GM13976 (cell line): ENCODE measurements at regions not wholly inside any gene's neighbourhood (a gene's known extent, or its start where the extent isn't known, plus 50 kb on each side); places are given as distances from the start of the nearest gene placed in this dataset.

ENCODE experiments used
- DNase-seq: peaks from one replicate; pipeline ENCODE4 v3.0.0; 2012; ENCODE audit warnings: low spot score
- in situ Hi-C: fragments of 300-500 bp; cut with MboI; formaldehyde crosslinking; loops from one replicate; pipeline ENCODE4 v1.12.0; 2022; ENCODE audit warnings: low sequenced_read_pairs, mixed read lengths, inconsistent platforms; ENCODE audit not compliant: unreplicated experiment
- TF ChIP-seq, protein P1 (sequence below): IDR thresholded peaks from 2 replicates; pipeline ENCODE4 v1.5.1; 2012; ENCODE audit warnings: borderline replicate concordance, mild to moderate bottlenecking; ENCODE audit not compliant: insufficient read depth; ENCODE audit errors: extremely low read depth, missing control alignments, control extremely low read depth

DNA sequence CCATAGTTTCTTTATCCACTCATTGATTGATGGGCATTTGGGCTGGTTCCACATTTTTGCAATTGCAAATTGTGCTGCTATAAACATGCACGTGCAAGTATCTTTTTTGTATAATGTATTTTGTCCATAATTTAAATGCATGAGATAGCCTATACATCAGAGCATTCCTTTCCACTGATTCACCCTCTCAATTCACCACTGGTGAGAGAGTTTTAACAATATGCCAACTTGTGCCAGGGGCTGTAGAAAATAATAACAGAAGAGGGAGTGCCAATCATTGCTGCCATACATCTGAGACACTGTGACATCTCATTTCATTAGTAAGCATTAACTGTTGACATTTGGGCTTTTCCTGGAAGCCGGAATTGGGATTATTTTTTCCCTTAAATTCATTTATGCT is 125.1 kb downstream of the RAP2A start:
- TF ChIP-seq, protein P1, sequence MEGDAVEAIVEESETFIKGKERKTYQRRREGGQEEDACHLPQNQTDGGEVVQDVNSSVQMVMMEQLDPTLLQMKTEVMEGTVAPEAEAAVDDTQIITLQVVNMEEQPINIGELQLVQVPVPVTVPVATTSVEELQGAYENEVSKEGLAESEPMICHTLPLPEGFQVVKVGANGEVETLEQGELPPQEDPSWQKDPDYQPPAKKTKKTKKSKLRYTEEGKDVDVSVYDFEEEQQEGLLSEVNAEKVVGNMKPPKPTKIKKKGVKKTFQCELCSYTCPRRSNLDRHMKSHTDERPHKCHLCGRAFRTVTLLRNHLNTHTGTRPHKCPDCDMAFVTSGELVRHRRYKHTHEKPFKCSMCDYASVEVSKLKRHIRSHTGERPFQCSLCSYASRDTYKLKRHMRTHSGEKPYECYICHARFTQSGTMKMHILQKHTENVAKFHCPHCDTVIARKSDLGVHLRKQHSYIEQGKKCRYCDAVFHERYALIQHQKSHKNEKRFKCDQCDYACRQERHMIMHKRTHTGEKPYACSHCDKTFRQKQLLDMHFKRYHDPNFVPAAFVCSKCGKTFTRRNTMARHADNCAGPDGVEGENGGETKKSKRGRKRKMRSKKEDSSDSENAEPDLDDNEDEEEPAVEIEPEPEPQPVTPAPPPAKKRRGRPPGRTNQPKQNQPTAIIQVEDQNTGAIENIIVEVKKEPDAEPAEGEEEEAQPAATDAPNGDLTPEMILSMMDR, result no peak
- in situ Hi-C loops, result no loop called here
- no peak for DNase-seq

DNA sequence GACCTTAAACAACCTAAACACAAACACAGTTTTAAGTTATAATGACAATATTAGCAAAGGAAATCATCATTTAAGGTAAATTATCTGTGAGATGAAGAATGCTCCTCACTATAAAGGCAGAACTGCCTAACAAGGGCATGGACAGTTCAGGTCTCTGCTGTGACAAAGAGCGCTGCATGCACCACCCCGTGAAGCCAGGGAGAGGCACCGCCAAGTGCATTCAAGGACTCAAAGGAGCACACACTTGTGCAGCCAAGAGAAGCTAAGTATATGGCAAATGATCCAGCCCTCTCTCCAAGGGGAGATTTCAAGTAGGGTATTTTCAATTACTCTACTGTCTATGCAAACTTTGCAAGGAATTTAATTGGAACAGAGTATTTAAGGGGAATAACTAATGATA is 126.0 kb downstream of the RAP2A start:
- in situ Hi-C loops, result no loop called here
- DNase-seq, result no peak
- TF ChIP-seq, protein P1, result no peak

DNA sequence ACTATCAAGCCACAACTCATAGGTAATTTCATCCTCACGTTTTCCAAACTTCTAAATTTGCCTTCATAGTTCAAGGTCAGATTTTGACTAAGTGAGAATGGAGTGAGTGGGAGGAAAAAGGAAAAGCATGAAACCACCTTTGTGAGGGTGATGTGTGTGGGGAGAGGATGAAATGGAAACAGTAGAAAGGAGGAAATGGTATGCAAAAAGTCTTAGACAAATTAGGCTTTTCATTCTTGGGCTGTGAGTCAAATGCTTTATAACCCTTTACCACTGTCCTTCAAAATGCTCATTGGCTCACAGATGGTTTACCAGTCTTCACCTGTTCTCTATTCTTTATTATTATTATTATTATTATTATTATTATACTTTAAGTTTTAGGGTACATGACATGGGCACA is 127.2 kb downstream of the RAP2A start:
- no peak for DNase-seq
- TF ChIP-seq, protein P1, result no peak
- in situ Hi-C loops, result no loop called here

DNA sequence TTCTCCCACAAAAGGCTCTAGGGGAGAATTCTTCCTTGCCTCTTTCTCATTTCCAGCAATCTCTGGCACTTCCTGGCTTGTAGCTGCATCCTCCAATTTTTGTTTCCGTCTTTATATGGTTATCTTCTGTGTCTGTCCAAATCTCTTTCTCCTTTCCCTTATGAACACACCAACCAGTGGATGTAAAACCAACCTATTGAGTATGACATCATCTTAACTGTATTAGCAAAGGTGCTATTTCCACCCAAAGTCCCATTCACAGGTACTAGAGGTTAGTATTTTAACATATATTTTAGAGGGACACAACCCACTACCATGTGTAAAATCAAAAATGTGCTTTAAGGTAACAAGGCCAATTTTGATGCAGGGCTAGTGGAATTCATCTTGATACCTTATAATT is 129.0 kb downstream of the RAP2A start:
- no peak for DNase-seq
- TF ChIP-seq, protein P1, result no peak
- in situ Hi-C loops, result no loop called here

DNA sequence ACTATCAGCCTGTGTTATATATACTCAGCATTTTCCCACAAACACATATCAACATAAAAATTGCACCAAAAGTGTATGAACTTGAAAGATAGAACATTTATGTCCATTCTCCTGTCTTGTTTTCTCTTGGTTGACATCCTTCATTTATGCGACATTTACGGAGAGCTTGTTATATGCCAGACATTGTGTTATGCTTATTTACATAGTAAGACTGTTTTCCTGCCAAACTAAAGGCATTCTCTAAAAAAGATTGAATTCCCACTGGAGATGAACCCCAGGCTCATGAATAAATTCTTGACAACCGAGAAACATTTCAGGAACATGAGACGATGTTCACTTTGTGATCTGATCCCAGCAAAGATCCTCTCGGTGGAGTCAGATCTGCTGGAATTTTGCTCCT is 131.0 kb downstream of the RAP2A start:
- TF ChIP-seq, protein P1, result no peak
- DNase-seq, result no peak
- in situ Hi-C loops, result no loop called here

DNA sequence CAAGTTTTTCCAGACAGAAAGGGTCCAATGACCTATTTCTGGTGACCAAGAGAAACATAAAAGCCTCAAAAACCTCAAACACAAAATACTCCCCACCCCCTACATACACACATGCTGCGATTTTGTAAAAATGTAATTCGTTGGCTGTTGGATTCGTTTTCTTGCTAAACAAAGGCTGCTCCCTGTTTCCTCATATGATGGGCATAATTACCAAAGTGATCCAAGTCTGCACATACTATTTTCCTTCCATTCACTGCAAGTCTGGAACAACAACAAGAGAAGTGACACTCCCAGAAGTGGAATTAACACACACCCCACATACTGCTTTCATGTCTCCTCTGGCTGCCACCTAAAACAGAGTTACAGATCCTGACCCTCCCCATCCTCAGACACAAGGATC is 131.9 kb downstream of the RAP2A start:
- TF ChIP-seq, protein P1, result no peak
- in situ Hi-C loops, result no loop called here

DNA sequence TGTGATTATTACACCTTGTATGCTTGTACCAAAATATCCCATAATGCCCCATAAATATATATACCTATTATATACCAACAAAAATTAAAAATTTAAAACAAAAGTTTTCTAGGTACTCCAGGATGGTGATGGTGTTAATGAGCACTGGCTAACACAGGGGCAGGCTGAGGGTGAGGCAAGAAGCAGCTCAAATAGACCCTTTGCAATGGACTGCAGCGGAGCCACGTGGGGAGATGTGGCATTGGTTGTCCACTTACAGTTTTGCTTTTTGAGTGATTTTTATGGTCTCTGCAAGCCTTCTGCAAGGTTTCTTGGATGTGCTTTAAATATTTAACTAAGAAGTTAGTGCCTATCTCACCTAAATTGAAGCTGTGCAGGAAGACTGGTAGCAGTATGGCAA is 132.9 kb downstream of the RAP2A start:
- DNase-seq, result no peak
- TF ChIP-seq, protein P1, result no peak
- in situ Hi-C loops, result no loop called here

More for the DNA sequence above, 131.9 kb downstream of the RAP2A start:
- no peak for DNase-seq
